PC-3 (cell line): ENCODE measurements at regions not wholly inside any gene's neighbourhood (a gene's known extent, or its start where the extent isn't known, plus 50 kb on each side); places are given as distances from the start of the nearest gene placed in this dataset.

Source experiments
- EZH2 ChIP-seq: fragments of 300-600 bp; sonication (generic); IDR thresholded peaks from one replicate; pipeline ENCODE4 v1.6.1; 2017; ENCODE audit warnings: antibody characterized with exemption, mild to moderate bottlenecking, low read length; ENCODE audit not compliant: unreplicated experiment
- TF ChIP-seq, protein P1 (sequence below): fragments of 300-600 bp; sonication (generic); conservative IDR thresholded peaks from 2 replicates; pipeline ENCODE4 v1.5.1; 2017; ENCODE audit warnings: antibody characterized with exemption, low read depth, mild to moderate bottlenecking, low read length

DNA sequence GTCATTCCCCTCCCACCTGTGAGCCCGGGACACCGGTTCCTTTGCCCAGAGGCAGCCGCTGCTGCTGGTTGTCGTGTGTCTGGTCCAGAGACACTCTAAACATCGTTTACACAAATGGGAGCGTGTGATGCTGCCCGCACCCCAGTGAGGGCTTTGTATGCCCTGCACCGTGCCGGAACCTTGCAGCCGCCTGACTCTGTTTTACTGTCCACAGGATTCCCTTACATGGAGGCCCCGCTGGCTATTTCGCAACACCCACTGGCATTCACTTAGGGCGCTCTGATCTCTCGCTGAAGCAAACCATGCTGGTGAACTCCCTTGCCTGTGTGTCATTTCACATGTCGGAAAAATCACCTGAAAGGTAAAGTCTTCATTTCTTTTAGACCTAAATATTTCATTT lies 100.8 kb upstream of the SLC6A6 start:
- TF ChIP-seq, protein P1, sequence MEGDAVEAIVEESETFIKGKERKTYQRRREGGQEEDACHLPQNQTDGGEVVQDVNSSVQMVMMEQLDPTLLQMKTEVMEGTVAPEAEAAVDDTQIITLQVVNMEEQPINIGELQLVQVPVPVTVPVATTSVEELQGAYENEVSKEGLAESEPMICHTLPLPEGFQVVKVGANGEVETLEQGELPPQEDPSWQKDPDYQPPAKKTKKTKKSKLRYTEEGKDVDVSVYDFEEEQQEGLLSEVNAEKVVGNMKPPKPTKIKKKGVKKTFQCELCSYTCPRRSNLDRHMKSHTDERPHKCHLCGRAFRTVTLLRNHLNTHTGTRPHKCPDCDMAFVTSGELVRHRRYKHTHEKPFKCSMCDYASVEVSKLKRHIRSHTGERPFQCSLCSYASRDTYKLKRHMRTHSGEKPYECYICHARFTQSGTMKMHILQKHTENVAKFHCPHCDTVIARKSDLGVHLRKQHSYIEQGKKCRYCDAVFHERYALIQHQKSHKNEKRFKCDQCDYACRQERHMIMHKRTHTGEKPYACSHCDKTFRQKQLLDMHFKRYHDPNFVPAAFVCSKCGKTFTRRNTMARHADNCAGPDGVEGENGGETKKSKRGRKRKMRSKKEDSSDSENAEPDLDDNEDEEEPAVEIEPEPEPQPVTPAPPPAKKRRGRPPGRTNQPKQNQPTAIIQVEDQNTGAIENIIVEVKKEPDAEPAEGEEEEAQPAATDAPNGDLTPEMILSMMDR = no peak
- TF ChIP-seq EZH2 = no peak
